ENCODE measurements at regions not wholly inside any gene's neighbourhood (a gene's known extent, or its start where the extent isn't known, plus 50 kb on each side); places are given as distances from the start of the nearest gene placed in this dataset.
"Not testable (repeated sequence)": the region's sequence is repeated elsewhere in the genome, so short reads cannot be mapped to it uniquely, and the experiment has no call there.

DNA sequence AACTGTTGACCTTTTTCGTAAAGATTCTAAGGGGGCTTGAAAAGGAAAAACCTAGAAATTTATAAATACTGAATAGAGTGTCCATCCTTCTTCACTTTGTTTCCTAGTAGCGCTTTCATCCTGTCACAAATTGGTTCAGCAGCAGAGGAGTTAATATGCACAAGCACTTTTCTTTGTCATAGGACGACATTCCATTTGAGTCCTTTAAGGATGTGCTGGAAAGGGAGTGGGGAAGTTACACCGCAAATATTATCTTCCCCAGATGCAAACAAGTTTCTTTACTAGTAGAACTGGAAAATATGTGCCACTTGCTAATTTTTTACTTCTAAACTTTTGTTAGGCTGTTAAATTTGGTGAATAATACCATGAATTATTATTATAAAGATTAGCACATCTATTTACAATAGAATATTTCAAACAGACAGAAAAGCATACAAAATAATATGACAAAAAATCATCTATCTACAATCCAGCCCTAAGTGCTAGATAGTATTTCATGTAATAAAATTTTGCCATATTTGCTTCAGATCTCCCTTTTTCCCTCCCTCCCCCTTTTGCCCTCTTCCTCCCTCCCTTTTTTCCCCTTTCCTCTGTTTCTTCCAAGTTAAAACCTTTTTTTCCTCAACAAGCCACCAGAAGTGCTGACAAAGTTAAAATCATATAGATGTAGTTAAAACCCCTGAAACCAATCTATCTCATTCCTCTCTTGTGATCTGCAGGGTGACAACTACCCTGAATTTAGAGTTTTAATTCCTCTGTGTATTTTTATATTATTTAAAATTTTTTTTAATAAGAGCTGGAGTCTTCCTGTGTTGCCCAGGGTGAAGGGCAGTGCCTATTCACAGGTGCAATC is 50.5 kb upstream of the MAP4K3 start:
- peak overlapping the region in 4 of 21 experiments; percentile 21 to 52 (median 32) for H3K27ac ChIP-seq

DNA sequence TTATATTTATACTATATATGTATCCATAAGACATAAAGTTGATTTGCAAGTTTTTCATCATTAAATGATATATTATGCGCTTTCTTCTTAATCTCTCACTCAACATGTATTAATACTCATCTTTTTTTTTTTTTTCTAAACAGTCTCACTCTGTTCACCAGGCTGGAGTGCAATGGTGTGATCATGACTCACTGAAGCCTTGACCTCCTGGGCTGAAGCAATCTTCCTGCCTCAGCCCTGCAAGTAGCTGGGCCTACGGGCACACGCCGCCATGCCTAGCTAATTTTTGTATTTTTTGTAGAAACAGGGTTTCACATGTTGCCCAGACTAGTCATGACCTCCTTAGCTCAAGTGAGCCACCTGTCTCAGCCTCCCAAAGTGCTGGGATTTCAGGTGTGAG is 51.4 kb upstream of the MAP4K3 start:
- no peak overlapping the region for H3K4me3 ChIP-seq

More for the DNA sequence above, 50.5 kb upstream of the MAP4K3 start:
- no peak overlapping the region for H3K4me3 ChIP-seq

DNA sequence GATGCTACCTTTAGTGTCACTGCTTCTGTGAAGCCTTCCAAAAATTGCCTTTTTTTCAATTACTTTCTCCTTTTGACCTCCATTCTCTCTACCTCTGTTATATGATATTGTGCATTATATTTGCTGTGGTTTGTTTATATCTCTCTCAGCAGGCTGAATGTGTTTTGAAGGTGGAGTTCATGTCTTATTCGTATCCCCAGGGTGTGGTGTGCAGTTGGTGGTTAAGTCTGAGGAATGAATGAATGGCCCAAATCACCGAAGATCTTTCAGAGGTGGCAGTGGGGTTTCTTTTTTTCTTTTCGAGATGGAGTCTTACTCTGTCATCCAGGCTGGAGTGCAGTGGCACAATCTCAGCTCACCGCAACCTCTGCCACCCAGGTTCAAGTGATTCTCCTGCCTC is 53.5 kb upstream of the MAP4K3 start:
- Histone ChIP-seq H3K27ac (no peak overlapping the region), H3K4me3 (no peak overlapping the region)

More for the DNA sequence above, 51.4 kb upstream of the MAP4K3 start:
- peak overlapping the region in 5 of 21 experiments; percentile 19 to 52 (median 29) for H3K27ac ChIP-seq

DNA sequence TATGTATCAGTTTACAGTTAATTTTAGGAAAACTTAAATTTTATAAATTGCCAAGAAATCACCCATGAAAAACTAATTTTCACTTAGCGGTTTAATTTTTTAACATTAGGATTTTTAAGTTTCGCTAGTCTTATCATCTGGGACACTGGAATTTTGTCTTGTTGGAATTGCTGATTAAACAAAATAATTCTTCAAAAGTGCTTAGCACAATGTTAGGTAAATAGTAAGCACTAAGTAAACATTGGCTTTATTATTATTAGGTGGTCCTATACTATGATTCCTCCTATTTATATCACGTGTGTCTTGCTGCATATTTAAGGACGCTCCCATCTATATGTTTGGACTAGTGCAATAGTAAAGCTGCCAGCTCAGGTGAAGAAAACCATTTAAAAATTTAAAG is 54.6 kb upstream of the MAP4K3 start:
- H3K27ac ChIP-seq = peak overlapping the region in 4 of 21 experiments; percentile 2 to 50 (median 30)

DNA sequence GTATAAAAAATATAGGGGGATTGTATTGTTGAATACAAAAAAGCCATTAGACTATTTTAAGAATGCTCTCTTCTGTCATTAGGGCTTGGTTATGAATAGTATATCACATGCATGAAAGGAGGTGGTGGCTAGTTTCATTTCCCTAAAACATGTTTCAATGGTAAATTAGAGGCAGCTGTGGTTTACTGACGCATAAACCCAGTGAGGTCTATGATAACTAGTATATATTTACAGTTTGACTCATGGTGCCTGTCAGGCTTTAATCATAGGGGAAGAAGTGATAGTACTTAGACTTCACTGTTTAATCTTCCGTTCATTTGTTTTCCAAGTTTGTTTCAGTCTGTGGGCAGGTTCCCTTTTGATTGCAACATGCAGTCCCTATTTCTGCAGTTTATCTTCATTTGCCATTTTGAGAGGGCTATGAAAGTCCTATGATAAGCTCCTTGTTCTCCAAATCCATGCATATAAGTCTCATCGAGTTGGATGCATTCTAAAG is 55.1 kb upstream of the MAP4K3 start:
- H3K27ac ChIP-seq = peak overlapping the region in 7 of 21 experiments; percentile 8 to 55 (median 39)
- H3K4me3 ChIP-seq = no peak overlapping the region

More for the DNA sequence above, 54.6 kb upstream of the MAP4K3 start:
- no peak overlapping the region for H3K4me3 ChIP-seq

DNA sequence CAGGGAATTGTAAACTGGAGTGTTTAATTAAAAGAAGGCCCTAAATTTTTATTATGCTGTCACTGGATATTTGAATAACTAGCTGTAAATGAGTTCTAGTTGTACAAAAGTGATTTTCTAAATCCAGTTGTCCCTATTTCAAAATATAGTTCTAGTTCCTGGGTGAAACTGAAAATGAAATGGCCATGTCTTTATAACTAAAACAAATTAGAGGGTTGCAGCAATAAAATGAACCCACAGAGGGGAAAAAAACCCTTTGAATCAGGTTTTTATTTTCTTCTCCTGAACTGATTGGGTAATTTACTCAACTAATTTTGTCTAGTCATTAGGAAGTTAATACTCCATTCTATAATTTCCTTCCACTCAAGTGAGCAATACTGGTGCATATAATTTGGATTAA is 55.6 kb upstream of the MAP4K3 start:
- H3K4me3 ChIP-seq = no peak overlapping the region
- H3K27ac ChIP-seq = peak overlapping the region in 6 of 21 experiments; percentile 8 to 55 (median 24)

DNA sequence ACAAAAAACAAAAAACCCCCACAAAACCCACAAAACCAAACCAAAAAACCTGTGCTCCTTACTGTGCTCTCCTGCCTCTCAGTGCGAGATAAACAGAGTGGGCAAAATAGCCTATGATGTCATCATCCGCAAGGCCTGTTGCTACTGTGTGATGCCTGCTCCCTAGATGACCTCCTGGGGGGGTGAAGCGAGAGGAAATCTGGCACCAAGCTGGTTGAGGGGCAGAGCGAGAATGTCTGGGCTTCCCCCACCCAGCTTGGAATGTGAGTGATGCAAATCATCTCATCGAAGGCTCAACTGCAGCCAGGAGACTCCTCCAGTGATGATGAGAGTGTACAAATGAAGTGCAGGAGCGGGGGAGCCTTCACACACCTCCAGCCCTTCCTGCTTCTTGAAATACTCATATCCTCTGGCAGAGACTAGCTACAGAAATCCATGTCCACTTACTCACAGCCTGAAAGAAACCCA is 57.7 kb upstream of the MAP4K3 start:
- Histone ChIP-seq H3K27ac (peak overlapping the region in 1 of 21 experiments; percentile 15), H3K4me3 (no peak overlapping the region)

DNA sequence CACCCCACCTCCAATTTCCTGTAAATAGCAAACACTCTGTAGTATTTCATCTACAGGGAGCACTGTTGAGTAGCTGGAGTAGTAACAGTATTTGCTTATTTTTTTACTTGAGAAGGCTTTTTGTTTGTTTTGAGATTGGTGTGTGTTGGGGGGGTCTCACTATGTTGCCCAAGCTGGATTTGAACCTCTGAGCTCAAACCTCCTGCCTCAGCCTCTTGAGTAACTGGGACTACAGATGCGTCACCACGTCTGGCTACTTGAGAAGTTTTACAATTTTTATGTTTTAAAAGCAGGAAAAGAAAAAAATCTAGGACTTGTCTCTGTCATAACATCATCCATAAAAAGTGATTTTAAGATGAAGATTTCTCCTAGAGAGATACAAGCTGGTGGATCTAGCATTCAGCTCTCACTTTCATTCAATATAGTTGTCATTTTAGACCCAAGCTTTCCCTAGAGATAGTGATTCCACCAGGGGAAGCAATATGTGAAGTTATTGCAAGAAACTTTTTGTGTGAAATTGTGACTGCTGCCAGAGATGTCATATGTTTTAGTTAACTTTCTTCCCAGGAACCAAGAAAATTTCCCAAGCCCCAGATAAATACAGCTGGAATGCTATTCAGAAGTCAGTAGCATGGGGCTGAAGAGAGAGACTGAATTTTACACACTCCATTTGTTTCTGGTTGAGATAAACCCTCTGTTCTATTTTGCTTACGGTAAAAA is 60.2 kb upstream of the MAP4K3 start:
- Histone ChIP-seq H3K27ac (peak overlapping the region in 2 of 21 experiments; percentile 23 to 30), H3K4me3 (no peak overlapping the region)

DNA sequence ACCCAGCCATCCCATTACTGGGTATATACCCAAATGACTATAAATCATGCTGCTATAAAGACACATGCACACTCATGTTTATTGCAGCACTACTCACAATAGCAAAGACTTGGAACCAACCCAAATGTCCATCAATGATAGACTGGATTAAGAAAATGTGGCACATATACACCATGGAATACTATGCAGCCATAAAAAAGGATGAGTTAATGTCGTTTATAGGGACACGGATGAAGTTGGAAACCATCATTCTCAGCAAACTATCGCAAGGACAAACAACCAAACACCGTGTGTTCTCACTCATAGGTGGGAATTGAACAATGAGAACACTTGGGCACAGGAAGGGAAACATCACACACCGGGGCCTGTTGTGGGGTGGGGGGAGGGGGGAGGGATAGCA is 61.1 kb upstream of the MAP4K3 start:
- H3K27ac ChIP-seq, H3K4me3 ChIP-seq: not testable (repeated sequence)

DNA sequence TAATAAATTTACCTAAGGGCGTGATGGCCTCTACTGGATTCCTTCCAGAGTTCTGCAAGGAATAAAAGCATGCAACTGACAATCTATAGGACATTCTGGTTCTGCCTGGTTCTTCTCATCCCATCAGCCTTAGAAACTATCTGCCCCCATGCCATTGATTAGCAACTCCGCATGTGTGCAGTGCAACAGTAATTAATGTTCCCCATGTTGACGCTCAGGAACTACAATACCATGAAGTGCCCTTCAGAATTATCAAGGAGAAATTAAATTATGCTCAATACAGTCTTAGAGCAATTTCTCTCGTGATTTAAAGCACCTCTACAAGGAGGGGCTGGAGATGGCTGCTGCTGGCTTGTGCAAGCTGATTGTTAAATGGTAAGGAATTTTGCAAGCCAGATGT is 61.7 kb upstream of the MAP4K3 start:
- no peak overlapping the region for H3K27ac ChIP-seq

DNA sequence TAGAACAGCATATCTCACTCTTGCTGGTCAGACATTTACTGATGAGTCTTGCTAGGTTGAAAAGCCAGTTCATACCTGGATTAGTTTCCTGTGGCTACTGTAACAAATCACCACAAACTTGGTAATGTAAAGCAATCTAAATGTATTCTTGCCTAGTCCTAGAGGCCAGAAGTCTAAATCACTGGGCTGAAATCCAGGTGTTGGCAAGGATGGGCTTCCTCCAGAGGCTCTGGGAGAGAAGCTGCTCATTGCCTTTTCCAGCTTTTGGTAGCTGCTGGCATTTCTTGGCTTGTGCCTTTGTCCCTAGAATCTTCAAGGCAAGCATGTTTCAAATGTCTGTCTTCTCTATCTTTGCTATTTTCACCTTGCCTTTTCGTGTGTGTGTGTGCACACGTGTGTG is 62.3 kb upstream of the MAP4K3 start:
- Histone ChIP-seq H3K27ac (no peak overlapping the region), H3K4me3 (no peak overlapping the region)

More for the DNA sequence above, 61.7 kb upstream of the MAP4K3 start:
- no peak overlapping the region for H3K4me3 ChIP-seq

DNA sequence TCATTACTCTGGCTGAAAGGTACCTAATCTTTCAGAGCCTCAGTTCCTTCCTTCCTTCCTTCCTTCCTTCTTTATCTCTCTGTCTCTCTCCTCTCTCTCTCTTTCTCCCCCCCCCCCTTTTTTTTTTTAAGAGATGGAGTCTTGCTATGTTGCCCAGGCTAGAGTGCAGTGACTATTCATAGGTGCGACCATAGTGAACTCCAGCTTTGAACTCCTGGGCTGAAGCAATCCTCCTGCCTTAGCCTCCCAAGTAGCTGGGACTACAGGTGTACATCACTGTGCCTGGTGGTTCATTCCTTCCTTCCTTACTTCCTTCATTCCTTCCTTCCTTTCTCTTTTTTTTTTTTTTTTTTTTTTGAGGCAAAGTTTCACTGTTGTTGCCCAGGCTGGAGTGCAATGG is 64.3 kb upstream of the MAP4K3 start:
- no peak overlapping the region for H3K4me3 ChIP-seq
- H3K27ac ChIP-seq = no peak overlapping the region

DNA sequence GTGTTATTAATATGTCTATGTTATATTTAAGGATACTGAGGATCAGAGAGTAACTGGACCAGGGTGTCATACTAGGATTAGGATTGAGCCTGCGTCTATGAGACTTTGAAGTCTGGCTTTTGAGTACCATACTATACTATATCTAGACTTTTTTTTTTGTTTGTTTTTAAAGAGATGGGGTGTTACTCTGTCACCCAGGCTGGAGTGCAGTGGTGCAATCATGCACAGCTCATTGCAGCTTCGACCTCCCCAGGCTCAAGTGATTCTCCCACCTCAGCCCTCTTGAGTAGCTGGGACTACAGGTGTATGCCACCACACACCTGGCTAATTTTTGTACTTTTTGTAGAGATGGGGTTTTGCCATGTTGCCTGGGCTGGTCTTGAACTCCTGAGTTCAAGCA is 66.2 kb upstream of the MAP4K3 start:
- Histone ChIP-seq H3K27ac (no peak overlapping the region), H3K4me3 (no peak overlapping the region)

DNA sequence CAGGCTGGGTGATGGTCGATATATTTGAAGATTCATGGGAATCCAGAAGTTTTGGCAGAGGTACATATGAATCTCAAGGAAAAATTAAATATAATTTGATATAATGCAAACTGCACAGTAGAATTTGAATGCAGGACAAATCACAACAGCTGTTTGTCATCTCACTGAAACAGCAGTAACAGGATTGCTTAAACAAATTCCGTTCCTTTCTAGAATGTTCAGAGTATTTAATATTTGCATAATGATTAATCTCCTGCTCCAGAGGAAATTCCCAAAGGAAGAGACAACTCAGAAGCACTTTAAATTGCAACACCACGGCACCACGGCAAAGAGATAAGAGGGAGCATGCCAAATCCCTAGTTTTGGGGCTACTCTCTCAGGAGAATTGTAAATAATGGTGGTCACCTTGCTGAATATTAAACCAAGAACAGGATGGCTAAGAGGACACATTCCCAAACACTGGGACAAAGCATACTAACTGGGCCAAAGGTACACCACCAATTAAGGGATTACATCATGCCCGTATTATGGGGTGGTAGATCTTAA is 67.8 kb upstream of the MAP4K3 start:
- H3K4me3 ChIP-seq = no peak overlapping the region
- H3K27ac ChIP-seq = peak overlapping the region in 4 of 21 experiments; percentile 21 to 77 (median 42)

DNA sequence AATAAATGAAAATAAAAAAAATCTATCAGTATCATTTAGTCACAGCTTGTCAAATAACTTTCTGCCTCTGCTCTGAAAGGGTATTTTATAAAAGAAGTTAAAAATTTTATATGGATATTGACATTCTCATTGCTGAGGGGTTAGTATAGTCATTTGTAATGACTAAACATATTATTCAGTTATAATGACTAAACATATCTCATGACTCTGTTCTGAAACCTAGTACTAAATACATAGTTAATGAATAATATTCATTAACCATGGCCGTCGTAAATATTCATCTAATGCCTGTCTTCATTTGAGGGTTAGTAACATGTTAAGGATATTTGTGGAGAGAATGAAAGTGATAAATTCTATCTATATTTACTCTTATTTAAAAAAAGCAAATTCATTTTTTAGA is 69.1 kb upstream of the MAP4K3 start:
- H3K27ac ChIP-seq = no peak overlapping the region

DNA sequence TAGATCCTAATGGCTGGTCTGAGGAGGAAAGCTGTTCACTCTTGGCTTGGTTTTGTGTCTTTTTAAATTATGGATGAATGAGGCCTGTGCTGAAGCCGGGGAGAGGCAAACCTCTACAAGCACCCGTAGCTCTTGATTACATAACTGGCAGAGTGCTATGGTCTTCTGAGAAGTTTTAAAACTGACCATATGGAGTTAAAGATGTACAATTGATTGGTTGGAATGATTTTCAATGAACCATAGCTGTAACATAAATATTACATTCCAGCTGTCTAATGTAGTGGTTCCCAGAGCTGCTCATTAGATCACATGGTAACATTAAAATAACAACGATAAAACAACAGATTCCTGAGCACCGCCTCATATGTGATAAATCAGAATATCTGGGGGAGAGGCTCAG is 71.1 kb upstream of the MAP4K3 start:
- no peak overlapping the region for H3K27ac ChIP-seq

More for the DNA sequence above, 69.1 kb upstream of the MAP4K3 start:
- no peak overlapping the region for H3K4me3 ChIP-seq

DNA sequence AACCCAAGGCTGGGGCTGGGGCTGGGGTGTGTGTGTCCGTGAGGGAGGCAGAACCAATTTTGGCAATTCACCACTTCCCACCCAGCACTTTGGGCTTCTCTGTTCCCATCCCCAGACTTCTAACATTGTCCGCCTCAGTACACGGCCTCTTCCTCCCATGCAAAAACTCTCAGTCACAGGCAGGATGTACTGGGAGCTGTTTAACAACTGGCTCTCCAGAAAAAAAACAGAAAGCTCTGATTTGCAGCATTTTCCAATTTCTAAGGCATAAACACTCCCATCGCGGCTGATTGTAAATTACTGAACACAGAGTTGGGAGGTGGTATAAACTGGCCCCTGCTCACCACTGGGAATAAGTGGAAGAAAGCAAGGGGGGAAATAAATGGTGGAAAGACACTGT is 73.1 kb upstream of the MAP4K3 start:
- Histone ChIP-seq H3K4me3 (no peak overlapping the region), H3K27ac (peak overlapping the region in 1 of 21 experiments; percentile 61)

More for the DNA sequence above, 71.1 kb upstream of the MAP4K3 start:
- H3K4me3 ChIP-seq = no peak overlapping the region

DNA sequence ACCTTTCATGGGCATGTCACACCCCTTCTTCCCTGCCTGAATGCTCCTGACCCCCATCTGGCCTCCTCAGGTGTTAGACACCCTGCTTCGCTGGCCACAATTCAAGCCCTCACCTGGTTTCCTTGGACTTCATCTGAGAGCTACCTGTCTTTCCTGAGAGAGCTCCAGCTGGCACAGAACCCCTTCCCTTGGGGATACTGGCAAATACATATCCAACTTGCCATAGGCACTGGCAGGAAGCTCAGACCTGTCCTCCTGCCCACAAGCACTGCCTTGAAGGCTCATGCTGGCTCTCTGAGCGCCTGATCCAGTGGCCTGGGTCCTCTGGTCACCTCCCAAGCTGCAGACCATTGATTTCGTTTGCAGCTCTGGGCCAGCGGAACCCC is 74.1 kb upstream of the MAP4K3 start:
- no peak overlapping the region for H3K4me3 ChIP-seq
- H3K27ac ChIP-seq = peak overlapping the region in 1 of 21 experiments; percentile 57

DNA sequence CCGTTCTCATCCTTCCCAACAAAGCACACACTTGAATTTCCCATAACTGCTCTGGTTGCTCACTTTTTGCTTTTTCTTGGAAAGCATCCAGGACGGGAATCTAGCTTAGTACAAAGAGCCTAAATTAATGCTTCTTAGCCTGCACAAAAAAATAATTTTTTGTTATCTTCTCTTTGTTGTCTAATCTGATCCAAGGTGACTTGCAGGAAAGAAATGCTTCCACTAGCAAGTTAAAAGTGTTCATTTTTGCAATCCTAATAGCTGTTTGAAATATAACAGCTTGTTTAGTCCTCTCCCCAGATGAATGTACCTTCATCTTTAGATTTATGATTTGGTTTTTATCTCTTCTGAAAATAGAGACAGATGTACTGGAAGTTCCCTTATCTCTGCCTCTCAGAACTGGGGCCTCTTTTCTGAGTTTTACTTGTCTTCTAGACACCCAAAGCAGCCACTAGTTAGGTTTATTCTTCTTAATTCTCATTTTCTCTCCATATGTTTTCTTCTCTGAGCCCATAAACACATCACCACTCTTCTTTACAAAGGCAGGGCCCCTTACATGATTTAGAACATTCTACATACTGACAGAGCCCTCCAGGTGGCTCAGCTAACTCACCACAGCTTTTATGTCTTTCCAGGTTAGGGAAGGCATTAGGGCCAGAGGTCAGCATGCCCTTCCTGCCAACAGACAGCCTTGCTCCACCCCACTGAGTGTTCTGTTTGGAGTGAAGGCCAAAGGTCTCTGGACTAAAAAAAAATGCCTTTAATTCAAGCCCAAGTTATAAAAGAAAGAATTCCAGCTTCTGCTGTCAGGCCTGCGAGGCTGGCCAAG is 74.7 kb upstream of the MAP4K3 start:
- Histone ChIP-seq H3K27ac (peak overlapping the region in 3 of 21 experiments; percentile 4 to 64 (median 57)), H3K4me3 (no peak overlapping the region)
